Stimulated activated naive CD8-positive, alpha-beta T cell treated with anti-CD3 and anti-CD28 coated beads, Interleukin-15, Interleukin-2, amounts not matched to agents 100 ng/mL and 50 ng/mL, for 24 hours (primary cell): ENCODE measurements at regions not wholly inside any gene's neighbourhood (a gene's known extent, or its start where the extent isn't known, plus 50 kb on each side); places are given as distances from the start of the nearest gene placed in this dataset.

Experiments used
- H3K27ac Mint-ChIP-seq: one replicate; pipeline ENCODE4 v1.8.0; 2021; ENCODE audit warnings: mild to moderate bottlenecking, mixed read lengths
- H3K27me3 Mint-ChIP-seq: one replicate; pipeline ENCODE4 v1.8.0; 2021; ENCODE audit warnings: mixed read lengths
- H3K36me3 Mint-ChIP-seq: one replicate; pipeline ENCODE4 v1.8.0; 2021; ENCODE audit warnings: low read depth, mixed read lengths
- H3K4me1 Mint-ChIP-seq: one replicate; pipeline ENCODE4 v1.8.0; 2021; ENCODE audit warnings: low read depth, mixed read lengths
- H3K4me3 Mint-ChIP-seq: one replicate; pipeline ENCODE4 v1.8.0; 2021; ENCODE audit warnings: mild to moderate bottlenecking, mixed read lengths
- H3K9me3 Mint-ChIP-seq: one replicate; pipeline ENCODE4 v1.8.0; 2021; ENCODE audit warnings: mixed read lengths

GRCh38 chr22:22422629-22423112 lies 85.9 kb downstream of the ZNF280B start:
- Mint-ChIP-seq H3K36me3 (no peaks in the 10 kb centered on the region), H3K27ac (no peak overlapping the region), H3K27me3 (peaks cover 6% of the 10 kb centered on the region), H3K4me3 (no peak overlapping the region), H3K4me1 (peaks cover 4% of the 10 kb centered on the region), H3K9me3 (no peaks in the 10 kb centered on the region)

- peaks cover 5% of the 10 kb centered on the region for H3K27me3 Mint-ChIP-seq
- no peaks in the 10 kb centered on the region for H3K36me3 Mint-ChIP-seq
- H3K4me1 Mint-ChIP-seq: peaks cover 7% of the 10 kb centered on the region
These were observed 84.9 kb downstream of the ZNF280B start for GRCh38 chr22:22423681-22424080.

GRCh38 chr22:22424210-22424800 lies 84.2 kb downstream of the ZNF280B start:
- no peak overlapping the region for H3K4me3 Mint-ChIP-seq
- H3K27me3 Mint-ChIP-seq: no peaks in the 10 kb centered on the region
- peaks cover 7% of the 10 kb centered on the region for H3K4me1 Mint-ChIP-seq
- no peaks in the 10 kb centered on the region for H3K36me3 Mint-ChIP-seq
- H3K27ac Mint-ChIP-seq: peak overlapping the region; percentile 38
- no peaks in the 10 kb centered on the region for H3K9me3 Mint-ChIP-seq

More at GRCh38 chr22:22423681-22424080, 84.9 kb downstream of the ZNF280B start:
- no peaks in the 10 kb centered on the region for H3K9me3 Mint-ChIP-seq
- no peak overlapping the region for H3K4me3 Mint-ChIP-seq
- no peak overlapping the region for H3K27ac Mint-ChIP-seq

GRCh38 chr22:22424956-22425355 lies 83.6 kb downstream of the ZNF280B start:
- Mint-ChIP-seq H3K9me3 (no peaks in the 10 kb centered on the region), H3K36me3 (no peaks in the 10 kb centered on the region), H3K4me3 (no peak overlapping the region), H3K27ac (no peak overlapping the region), H3K4me1 (peaks cover 7% of the 10 kb centered on the region), H3K27me3 (no peaks in the 10 kb centered on the region)

- Mint-ChIP-seq H3K4me1 (peaks cover 7% of the 10 kb centered on the region), H3K36me3 (no peaks in the 10 kb centered on the region), H3K27ac (no peak overlapping the region), H3K27me3 (no peaks in the 10 kb centered on the region), H3K4me3 (no peak overlapping the region), H3K9me3 (no peaks in the 10 kb centered on the region)
These were observed 83.2 kb downstream of the ZNF280B start for GRCh38 chr22:22425356-22425755.

GRCh38 chr22:22425783-22426624 lies 82.5 kb downstream of the ZNF280B start:
- no peaks in the 10 kb centered on the region for H3K9me3 Mint-ChIP-seq
- no peaks in the 10 kb centered on the region for H3K36me3 Mint-ChIP-seq
- H3K4me1 Mint-ChIP-seq: peaks cover 7% of the 10 kb centered on the region
- H3K27me3 Mint-ChIP-seq: no peaks in the 10 kb centered on the region
- no peak overlapping the region for H3K4me3 Mint-ChIP-seq
- no peak overlapping the region for H3K27ac Mint-ChIP-seq

GRCh38 chr22:22427542-22428065 lies 80.9 kb downstream of the ZNF280B start:
- no peak overlapping the region for H3K4me3 Mint-ChIP-seq

GRCh38 chr22:22428222-22429098 lies 80.1 kb downstream of the ZNF280B start:
- H3K9me3 Mint-ChIP-seq: no peaks in the 10 kb centered on the region
- H3K4me3 Mint-ChIP-seq: no peak overlapping the region
- no peaks in the 10 kb centered on the region for H3K36me3 Mint-ChIP-seq
- H3K27me3 Mint-ChIP-seq: no peaks in the 10 kb centered on the region
- H3K27ac Mint-ChIP-seq: no peak overlapping the region
- H3K4me1 Mint-ChIP-seq: peaks cover 7% of the 10 kb centered on the region

More at GRCh38 chr22:22427542-22428065, 80.9 kb downstream of the ZNF280B start:
- Mint-ChIP-seq H3K36me3 (no peaks in the 10 kb centered on the region), H3K9me3 (no peaks in the 10 kb centered on the region), H3K27ac (no peak overlapping the region), H3K4me1 (peaks cover 7% of the 10 kb centered on the region), H3K27me3 (no peaks in the 10 kb centered on the region)

- Mint-ChIP-seq H3K27me3 (no peaks in the 10 kb centered on the region), H3K4me1 (peaks cover 7% of the 10 kb centered on the region), H3K27ac (no peak overlapping the region), H3K4me3 (no peak overlapping the region), H3K36me3 (no peaks in the 10 kb centered on the region), H3K9me3 (no peaks in the 10 kb centered on the region)
These were observed 79.0 kb downstream of the ZNF280B start for GRCh38 chr22:22429369-22430108.

- H3K36me3 Mint-ChIP-seq: no peaks in the 10 kb centered on the region
- H3K4me3 Mint-ChIP-seq: no peak overlapping the region
These were observed 78.3 kb downstream of the ZNF280B start for GRCh38 chr22:22430111-22430820.

GRCh38 chr22:22431271-22432220 lies 77.0 kb downstream of the ZNF280B start:
- Mint-ChIP-seq H3K9me3 (no peaks in the 10 kb centered on the region), H3K36me3 (no peaks in the 10 kb centered on the region), H3K4me1 (peaks cover 3% of the 10 kb centered on the region), H3K4me3 (no peak overlapping the region), H3K27me3 (peaks cover 1% of the 10 kb centered on the region), H3K27ac (no peak overlapping the region)

More at GRCh38 chr22:22430111-22430820, 78.3 kb downstream of the ZNF280B start:
- peaks cover 5% of the 10 kb centered on the region for H3K4me1 Mint-ChIP-seq
- H3K27ac Mint-ChIP-seq: no peak overlapping the region
- no peaks in the 10 kb centered on the region for H3K27me3 Mint-ChIP-seq
- H3K9me3 Mint-ChIP-seq: no peaks in the 10 kb centered on the region

- Mint-ChIP-seq H3K4me1 (peaks cover 3% of the 10 kb centered on the region), H3K27ac (no peak overlapping the region), H3K36me3 (no peaks in the 10 kb centered on the region), H3K4me3 (no peak overlapping the region), H3K27me3 (peaks cover 11% of the 10 kb centered on the region), H3K9me3 (no peaks in the 10 kb centered on the region)
These were observed 76.1 kb downstream of the ZNF280B start for GRCh38 chr22:22432479-22432878.

GRCh38 chr22:22432937-22433336 lies 75.6 kb downstream of the ZNF280B start:
- Mint-ChIP-seq H3K4me1 (peaks cover 3% of the 10 kb centered on the region), H3K27ac (no peak overlapping the region), H3K9me3 (no peaks in the 10 kb centered on the region), H3K27me3 (peaks cover 11% of the 10 kb centered on the region), H3K4me3 (no peak overlapping the region), H3K36me3 (no peaks in the 10 kb centered on the region)
